WTC11 (cell line): ENCODE measurements at regions not wholly inside any gene's neighbourhood (a gene's known extent, or its start where the extent isn't known, plus 50 kb on each side); places are given as distances from the start of the nearest gene placed in this dataset.

Experiments used
- NFYB ChIP-seq: sonication (generic); formaldehyde crosslinking; conservative IDR thresholded peaks from 2 replicates; pipeline ENCODE4 v1.8.0; 2022; ENCODE audit warnings: low read depth, missing genetic modification reagents
- TF ChIP-seq, protein P1 (sequence below): sonication (generic); formaldehyde crosslinking; IDR thresholded peaks from 2 replicates; pipeline ENCODE4 v1.8.0; 2022; ENCODE audit warnings: mild to moderate bottlenecking, missing genetic modification reagents
- TF ChIP-seq, protein P2 (sequence below): fragments of 200-600 bp; IDR thresholded peaks from 2 replicates; pipeline ENCODE4 v1.8.0; 2022; ENCODE audit warnings: antibody characterized with exemption
- TF ChIP-seq, protein P3 (sequence below): sonication (generic); formaldehyde crosslinking; IDR thresholded peaks from 2 replicates; pipeline ENCODE4 v1.8.1; 2023; ENCODE audit warnings: mild to moderate bottlenecking, missing genetic modification reagents, moderate library complexity
- TF ChIP-seq, protein P4 (sequence below): sonication (generic); formaldehyde crosslinking; IDR thresholded peaks from 2 replicates; pipeline ENCODE4 v1.8.1; 2023; ENCODE audit warnings: mild to moderate bottlenecking, missing genetic modification reagents, moderate library complexity
- TF ChIP-seq, protein P5 (sequence below): sonication (generic); formaldehyde crosslinking; conservative IDR thresholded peaks from 2 replicates; pipeline ENCODE4 v1.8.1; 2022; ENCODE audit warnings: mild to moderate bottlenecking, missing genetic modification reagents

DNA sequence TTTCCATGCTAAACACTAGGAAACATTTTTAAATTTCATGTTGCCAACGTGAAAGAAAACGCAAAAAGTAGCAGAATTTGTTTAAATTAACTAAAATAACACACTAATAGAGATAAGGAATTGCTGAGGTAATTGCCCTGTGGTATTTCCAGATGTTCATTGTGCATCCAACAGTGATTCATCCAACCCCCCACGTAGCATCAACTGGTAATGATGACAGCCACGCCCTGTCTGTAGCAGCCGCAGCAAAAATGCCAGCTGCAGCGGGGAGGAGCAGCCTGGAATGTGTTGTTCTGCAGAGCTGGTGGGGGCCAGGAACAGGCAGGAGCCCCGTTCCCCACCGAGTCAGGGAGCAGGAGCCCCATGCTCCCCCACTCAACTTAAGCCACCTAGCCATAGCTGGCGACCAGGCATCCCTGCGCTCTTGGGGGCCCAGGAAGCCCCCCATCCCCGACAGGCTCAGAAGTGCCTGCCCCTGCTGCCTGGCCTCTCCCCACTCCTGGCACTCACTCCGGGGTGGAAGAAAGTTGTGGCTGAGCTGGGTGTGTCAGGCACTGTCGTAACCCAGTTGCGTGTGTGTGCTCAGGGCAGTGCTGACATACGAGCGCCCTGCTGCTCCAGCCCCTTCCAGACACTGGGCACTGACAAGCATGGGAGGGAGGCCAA is 695.1 kb upstream of the ACVR2A start:
- TF ChIP-seq, protein P1, sequence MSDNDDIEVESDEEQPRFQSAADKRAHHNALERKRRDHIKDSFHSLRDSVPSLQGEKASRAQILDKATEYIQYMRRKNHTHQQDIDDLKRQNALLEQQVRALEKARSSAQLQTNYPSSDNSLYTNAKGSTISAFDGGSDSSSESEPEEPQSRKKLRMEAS = no peak
- TF ChIP-seq, protein P2, sequence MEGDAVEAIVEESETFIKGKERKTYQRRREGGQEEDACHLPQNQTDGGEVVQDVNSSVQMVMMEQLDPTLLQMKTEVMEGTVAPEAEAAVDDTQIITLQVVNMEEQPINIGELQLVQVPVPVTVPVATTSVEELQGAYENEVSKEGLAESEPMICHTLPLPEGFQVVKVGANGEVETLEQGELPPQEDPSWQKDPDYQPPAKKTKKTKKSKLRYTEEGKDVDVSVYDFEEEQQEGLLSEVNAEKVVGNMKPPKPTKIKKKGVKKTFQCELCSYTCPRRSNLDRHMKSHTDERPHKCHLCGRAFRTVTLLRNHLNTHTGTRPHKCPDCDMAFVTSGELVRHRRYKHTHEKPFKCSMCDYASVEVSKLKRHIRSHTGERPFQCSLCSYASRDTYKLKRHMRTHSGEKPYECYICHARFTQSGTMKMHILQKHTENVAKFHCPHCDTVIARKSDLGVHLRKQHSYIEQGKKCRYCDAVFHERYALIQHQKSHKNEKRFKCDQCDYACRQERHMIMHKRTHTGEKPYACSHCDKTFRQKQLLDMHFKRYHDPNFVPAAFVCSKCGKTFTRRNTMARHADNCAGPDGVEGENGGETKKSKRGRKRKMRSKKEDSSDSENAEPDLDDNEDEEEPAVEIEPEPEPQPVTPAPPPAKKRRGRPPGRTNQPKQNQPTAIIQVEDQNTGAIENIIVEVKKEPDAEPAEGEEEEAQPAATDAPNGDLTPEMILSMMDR = no peak
- TF ChIP-seq NFYB (CRISPR knock-in tag) = no peak
- TF ChIP-seq, protein P3, sequence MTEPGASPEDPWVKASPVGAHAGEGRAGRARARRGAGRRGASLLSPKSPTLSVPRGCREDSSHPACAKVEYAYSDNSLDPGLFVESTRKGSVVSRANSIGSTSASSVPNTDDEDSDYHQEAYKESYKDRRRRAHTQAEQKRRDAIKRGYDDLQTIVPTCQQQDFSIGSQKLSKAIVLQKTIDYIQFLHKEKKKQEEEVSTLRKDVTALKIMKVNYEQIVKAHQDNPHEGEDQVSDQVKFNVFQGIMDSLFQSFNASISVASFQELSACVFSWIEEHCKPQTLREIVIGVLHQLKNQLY (CRISPR knock-in tag) = no peak
- TF ChIP-seq, protein P4, sequence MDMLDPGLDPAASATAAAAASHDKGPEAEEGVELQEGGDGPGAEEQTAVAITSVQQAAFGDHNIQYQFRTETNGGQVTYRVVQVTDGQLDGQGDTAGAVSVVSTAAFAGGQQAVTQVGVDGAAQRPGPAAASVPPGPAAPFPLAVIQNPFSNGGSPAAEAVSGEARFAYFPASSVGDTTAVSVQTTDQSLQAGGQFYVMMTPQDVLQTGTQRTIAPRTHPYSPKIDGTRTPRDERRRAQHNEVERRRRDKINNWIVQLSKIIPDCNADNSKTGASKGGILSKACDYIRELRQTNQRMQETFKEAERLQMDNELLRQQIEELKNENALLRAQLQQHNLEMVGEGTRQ (CRISPR knock-in tag) = no peak
- TF ChIP-seq, protein P5, sequence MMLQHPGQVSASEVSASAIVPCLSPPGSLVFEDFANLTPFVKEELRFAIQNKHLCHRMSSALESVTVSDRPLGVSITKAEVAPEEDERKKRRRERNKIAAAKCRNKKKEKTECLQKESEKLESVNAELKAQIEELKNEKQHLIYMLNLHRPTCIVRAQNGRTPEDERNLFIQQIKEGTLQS (CRISPR knock-in tag) = no peak
